SKM-1 (cell line): ENCODE measurements at regions not wholly inside any gene's neighbourhood (a gene's known extent, or its start where the extent isn't known, plus 50 kb on each side); places are given as distances from the start of the nearest gene placed in this dataset.

Experiments used
- DNase-seq: peaks from one replicate; lab custom pipeline; 2025; ENCODE audit not compliant: unreplicated experiment; lab: John Stamatoyannopoulos, UW

- DNase-seq, result no peak
Measured at GRCh38 chr10:57963546-57963945, 304.1 kb downstream of the IPMK start.

- no peak for DNase-seq
Measured at GRCh38 chr10:57962839-57963238, 304.9 kb downstream of the IPMK start.

GRCh38 chr10:57961487-57961886 lies 306.2 kb downstream of the IPMK start:
- DNase-seq, result no peak

- DNase-seq, result no peak
Measured at GRCh38 chr10:57960406-57960805, 307.3 kb downstream of the IPMK start.

GRCh38 chr10:57959318-57960006 lies 308.2 kb downstream of the IPMK start:
- DNase-seq, result no peak

- no peak for DNase-seq
Measured at GRCh38 chr10:57955076-57955475, 312.6 kb downstream of the IPMK start.

- no peak for DNase-seq
Measured at GRCh38 chr10:57952741-57953140, 315.0 kb downstream of the IPMK start.

GRCh38 chr10:57950442-57950974 lies 317.2 kb downstream of the IPMK start:
- DNase-seq, result no peak

GRCh38 chr10:57948796-57949195 lies 318.9 kb downstream of the IPMK start:
- no peak for DNase-seq

GRCh38 chr10:57946833-57947232 lies 320.9 kb downstream of the IPMK start:
- no peak for DNase-seq

GRCh38 chr10:57943701-57944100 lies 324.0 kb downstream of the IPMK start:
- DNase-seq, result no peak

- no peak for DNase-seq
Measured at GRCh38 chr10:57925045-57925444, 342.6 kb downstream of the IPMK start.

- DNase-seq, result no peak
Measured at GRCh38 chr10:57921140-57921539, 346.6 kb downstream of the IPMK start.

GRCh38 chr10:57919864-57920263 lies 347.8 kb downstream of the IPMK start:
- DNase-seq, result no peak

GRCh38 chr10:57917019-57917418 lies 350.7 kb downstream of the IPMK start:
- no peak for DNase-seq

- no peak for DNase-seq
Measured at GRCh38 chr10:57905861-57906260, 361.8 kb downstream of the IPMK start.

GRCh38 chr10:57905010-57905409 lies 362.7 kb downstream of the IPMK start:
- DNase-seq, result no peak

GRCh38 chr10:57898231-57898630 lies 369.5 kb downstream of the IPMK start:
- no peak for DNase-seq

- no peak for DNase-seq
Measured at GRCh38 chr10:57897611-57898010, 370.1 kb downstream of the IPMK start.

- no peak for DNase-seq
Measured at GRCh38 chr10:57894361-57894760, 373.3 kb downstream of the IPMK start.

GRCh38 chr10:57891201-57892006 lies 376.3 kb downstream of the IPMK start:
- DNase-seq, result no peak

- DNase-seq, result no peak
Measured at GRCh38 chr10:57890691-57891090, 377.0 kb downstream of the IPMK start.
